GM23338 (cell line): ENCODE measurements at regions not wholly inside any gene's neighbourhood (a gene's known extent, or its start where the extent isn't known, plus 50 kb on each side); places are given as distances from the start of the nearest gene placed in this dataset.
"Not testable (repeated sequence)": the region's sequence is repeated elsewhere in the genome, so short reads cannot be mapped to it uniquely, and the experiment has no call there.

ENCODE experiments used
- EZH2phosphoT487 ChIP-seq: fragments of 200-600 bp; sonication (generic); IDR thresholded peaks from one replicate; pipeline ENCODE4 v1.8.1; 2018; ENCODE audit warnings: antibody characterized with exemption; ENCODE audit not compliant: unreplicated experiment
- POLR2AphosphoS5 ChIP-seq: IDR thresholded peaks from 2 replicates; pipeline ENCODE4 v1.6.1; 2016; ENCODE audit warnings: antibody characterized with exemption, low read depth
- TF ChIP-seq, protein P1 (sequence below), 2 experiments: fragments of 200-600 bp in 1 of 2; sonication (generic) in 1 of 2; conservative IDR thresholded peaks; 2 replicates each; pipeline versions ENCODE4 v1.5.1 to v1.6.1; 2016 to 2017; ENCODE audit warnings: antibody characterized with exemption in 2 of 2, low read depth in 2 of 2, mild to moderate bottlenecking in 2 of 2, moderate library complexity in 1 of 2
- TF ChIP-seq, protein P2 (sequence below): IDR thresholded peaks from one replicate; pipeline ENCODE4 v1.6.1; 2018; ENCODE audit warnings: antibody characterized with exemption; ENCODE audit not compliant: unreplicated experiment

DNA sequence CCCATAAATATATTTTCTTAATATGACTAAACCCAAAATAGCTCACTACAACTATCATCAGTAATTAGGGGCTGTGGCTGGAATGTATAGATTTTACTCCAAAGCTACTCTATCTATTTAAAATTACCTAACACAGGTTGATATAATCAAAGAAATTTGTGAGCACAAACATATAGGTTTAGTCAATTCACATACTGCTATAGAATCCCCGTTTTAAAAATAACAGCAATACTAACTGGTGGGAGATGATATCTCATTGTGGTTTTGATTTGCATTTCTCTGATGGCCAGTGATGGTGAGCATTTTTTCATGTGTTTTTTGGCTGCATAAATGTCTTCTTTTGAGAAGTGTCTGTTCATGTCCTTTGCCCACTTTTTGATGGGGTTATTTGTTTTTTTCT is 1434.9 kb upstream of the CELF2 start:
- TF ChIP-seq, protein P1, sequence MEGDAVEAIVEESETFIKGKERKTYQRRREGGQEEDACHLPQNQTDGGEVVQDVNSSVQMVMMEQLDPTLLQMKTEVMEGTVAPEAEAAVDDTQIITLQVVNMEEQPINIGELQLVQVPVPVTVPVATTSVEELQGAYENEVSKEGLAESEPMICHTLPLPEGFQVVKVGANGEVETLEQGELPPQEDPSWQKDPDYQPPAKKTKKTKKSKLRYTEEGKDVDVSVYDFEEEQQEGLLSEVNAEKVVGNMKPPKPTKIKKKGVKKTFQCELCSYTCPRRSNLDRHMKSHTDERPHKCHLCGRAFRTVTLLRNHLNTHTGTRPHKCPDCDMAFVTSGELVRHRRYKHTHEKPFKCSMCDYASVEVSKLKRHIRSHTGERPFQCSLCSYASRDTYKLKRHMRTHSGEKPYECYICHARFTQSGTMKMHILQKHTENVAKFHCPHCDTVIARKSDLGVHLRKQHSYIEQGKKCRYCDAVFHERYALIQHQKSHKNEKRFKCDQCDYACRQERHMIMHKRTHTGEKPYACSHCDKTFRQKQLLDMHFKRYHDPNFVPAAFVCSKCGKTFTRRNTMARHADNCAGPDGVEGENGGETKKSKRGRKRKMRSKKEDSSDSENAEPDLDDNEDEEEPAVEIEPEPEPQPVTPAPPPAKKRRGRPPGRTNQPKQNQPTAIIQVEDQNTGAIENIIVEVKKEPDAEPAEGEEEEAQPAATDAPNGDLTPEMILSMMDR (conservative IDR thresholded peaks at IDR 0.05; ENCODE audit: low read depth in 2 of 2), result not testable (repeated sequence)
- TF ChIP-seq, protein P2, sequence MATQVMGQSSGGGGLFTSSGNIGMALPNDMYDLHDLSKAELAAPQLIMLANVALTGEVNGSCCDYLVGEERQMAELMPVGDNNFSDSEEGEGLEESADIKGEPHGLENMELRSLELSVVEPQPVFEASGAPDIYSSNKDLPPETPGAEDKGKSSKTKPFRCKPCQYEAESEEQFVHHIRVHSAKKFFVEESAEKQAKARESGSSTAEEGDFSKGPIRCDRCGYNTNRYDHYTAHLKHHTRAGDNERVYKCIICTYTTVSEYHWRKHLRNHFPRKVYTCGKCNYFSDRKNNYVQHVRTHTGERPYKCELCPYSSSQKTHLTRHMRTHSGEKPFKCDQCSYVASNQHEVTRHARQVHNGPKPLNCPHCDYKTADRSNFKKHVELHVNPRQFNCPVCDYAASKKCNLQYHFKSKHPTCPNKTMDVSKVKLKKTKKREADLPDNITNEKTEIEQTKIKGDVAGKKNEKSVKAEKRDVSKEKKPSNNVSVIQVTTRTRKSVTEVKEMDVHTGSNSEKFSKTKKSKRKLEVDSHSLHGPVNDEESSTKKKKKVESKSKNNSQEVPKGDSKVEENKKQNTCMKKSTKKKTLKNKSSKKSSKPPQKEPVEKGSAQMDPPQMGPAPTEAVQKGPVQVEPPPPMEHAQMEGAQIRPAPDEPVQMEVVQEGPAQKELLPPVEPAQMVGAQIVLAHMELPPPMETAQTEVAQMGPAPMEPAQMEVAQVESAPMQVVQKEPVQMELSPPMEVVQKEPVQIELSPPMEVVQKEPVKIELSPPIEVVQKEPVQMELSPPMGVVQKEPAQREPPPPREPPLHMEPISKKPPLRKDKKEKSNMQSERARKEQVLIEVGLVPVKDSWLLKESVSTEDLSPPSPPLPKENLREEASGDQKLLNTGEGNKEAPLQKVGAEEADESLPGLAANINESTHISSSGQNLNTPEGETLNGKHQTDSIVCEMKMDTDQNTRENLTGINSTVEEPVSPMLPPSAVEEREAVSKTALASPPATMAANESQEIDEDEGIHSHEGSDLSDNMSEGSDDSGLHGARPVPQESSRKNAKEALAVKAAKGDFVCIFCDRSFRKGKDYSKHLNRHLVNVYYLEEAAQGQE, result not testable (repeated sequence)
- not testable (repeated sequence) for TF ChIP-seq EZH2phosphoT487, POLR2AphosphoS5
